ENCODE measurements at regions not wholly inside any gene's neighbourhood (a gene's known extent, or its start where the extent isn't known, plus 50 kb on each side); places are given as distances from the start of the nearest gene placed in this dataset. TPM values are rescaled to one million over a fixed set of nuclear protein-coding genes. Genes with fewer than 3 reads are reported as not detected.

DNA sequence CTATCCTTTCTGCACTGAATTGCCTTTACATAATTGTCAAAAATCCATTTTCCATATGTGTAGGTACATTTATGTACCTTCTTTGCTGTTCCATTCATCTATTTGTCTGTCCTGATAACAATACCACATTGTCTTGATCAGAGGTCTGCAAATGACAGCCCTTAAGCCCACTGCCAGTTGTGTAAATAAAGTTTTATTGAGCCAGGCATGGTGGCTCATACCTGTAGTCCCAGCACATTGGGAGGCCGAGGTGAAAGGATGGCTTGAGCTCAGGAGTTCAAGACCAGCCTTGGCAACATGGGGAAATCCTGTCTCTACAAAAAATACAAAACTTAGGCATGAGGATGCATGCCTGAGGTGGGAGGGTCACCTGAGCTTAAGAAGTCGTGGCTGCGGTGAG is 121.0 kb downstream of the TFCP2L1 start:
- Histone ChIP-seq H3K4me3 (ENCODE audit: insufficient read depth, low read length) (no peak overlapping the region), H3K27me3 (ENCODE audit: insufficient read depth, low read length) (peaks cover 8% of the 10 kb centered on the region), H3K9me3 (ENCODE audit: low read depth, low read length) (no peaks in the 10 kb centered on the region), H3K4me2 (ENCODE audit: insufficient read depth, low read length) (no peak overlapping the region), H3K79me2 (ENCODE audit: insufficient read depth, low read length) (no peaks in the 10 kb centered on the region), H2AFZ (ENCODE audit: low read length) (no peak overlapping the region), H4K20me1 (ENCODE audit: insufficient read depth, low read length) (no peaks in the 10 kb centered on the region), H3K4me1 (ENCODE audit: insufficient read depth, low read length) (no peaks in the 10 kb centered on the region), H3K27ac (ENCODE audit: low read depth, low read length) (no peak overlapping the region), H3K36me3 (ENCODE audit: insufficient read depth, low read length) (no peaks in the 10 kb centered on the region)
- DNase-seq (ENCODE audit: insufficient read length, low spot score, missing footprints): no peak
- TF ChIP-seq, protein P1, sequence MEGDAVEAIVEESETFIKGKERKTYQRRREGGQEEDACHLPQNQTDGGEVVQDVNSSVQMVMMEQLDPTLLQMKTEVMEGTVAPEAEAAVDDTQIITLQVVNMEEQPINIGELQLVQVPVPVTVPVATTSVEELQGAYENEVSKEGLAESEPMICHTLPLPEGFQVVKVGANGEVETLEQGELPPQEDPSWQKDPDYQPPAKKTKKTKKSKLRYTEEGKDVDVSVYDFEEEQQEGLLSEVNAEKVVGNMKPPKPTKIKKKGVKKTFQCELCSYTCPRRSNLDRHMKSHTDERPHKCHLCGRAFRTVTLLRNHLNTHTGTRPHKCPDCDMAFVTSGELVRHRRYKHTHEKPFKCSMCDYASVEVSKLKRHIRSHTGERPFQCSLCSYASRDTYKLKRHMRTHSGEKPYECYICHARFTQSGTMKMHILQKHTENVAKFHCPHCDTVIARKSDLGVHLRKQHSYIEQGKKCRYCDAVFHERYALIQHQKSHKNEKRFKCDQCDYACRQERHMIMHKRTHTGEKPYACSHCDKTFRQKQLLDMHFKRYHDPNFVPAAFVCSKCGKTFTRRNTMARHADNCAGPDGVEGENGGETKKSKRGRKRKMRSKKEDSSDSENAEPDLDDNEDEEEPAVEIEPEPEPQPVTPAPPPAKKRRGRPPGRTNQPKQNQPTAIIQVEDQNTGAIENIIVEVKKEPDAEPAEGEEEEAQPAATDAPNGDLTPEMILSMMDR (IDR thresholded peaks at IDR 0.05; ENCODE audit: extremely low read depth, low read depth, low read length): no peak

DNA sequence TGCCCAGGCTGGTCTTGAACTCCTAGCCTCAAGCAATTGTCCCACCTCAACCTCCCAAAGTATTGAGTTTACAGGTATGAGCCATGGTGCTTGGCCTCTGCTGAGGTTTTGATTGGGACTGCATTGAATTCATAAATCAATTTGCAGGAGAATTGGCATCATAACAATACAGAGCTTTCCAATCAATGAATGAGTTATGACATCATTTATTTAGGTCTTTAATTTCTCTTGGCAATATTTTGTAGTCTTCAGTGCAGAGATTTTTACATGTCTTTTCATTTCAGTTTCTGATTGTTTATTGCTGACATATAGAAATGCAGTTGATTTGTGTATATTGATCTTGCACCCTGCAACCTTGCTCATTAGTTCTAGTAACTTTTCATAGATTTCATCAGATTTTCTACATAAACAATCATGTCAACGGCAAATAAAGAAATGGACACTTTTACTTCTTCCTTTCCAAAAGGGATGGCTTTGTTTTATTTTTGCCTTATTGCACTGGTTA is 119.9 kb downstream of the TFCP2L1 start:
- TF ChIP-seq, protein P1 (IDR thresholded peaks at IDR 0.05; ENCODE audit: extremely low read depth, low read depth, low read length): no peak
- Histone ChIP-seq H2AFZ (ENCODE audit: low read length) (no peak overlapping the region), H3K27me3 (ENCODE audit: insufficient read depth, low read length) (peaks cover 8% of the 10 kb centered on the region), H3K4me2 (ENCODE audit: insufficient read depth, low read length) (no peak overlapping the region), H3K36me3 (ENCODE audit: insufficient read depth, low read length) (no peaks in the 10 kb centered on the region), H3K79me2 (ENCODE audit: insufficient read depth, low read length) (no peaks in the 10 kb centered on the region), H4K20me1 (ENCODE audit: insufficient read depth, low read length) (no peaks in the 10 kb centered on the region), H3K4me1 (ENCODE audit: insufficient read depth, low read length) (no peaks in the 10 kb centered on the region), H3K9me3 (ENCODE audit: low read depth, low read length) (no peaks in the 10 kb centered on the region), H3K27ac (ENCODE audit: low read depth, low read length) (no peak overlapping the region), H3K4me3 (ENCODE audit: insufficient read depth, low read length) (no peak overlapping the region)
- DNase-seq (ENCODE audit: insufficient read length, low spot score, missing footprints): no peak

Small RNA genes in the stretch of these regions (small RNA-seq; reads per million reads assigned to genes)
- gene RF00019: not detected

Measured in osteoblast (primary cell).